A673 (cell line): ENCODE measurements at regions not wholly inside any gene's neighbourhood (a gene's known extent, or its start where the extent isn't known, plus 50 kb on each side); places are given as distances from the start of the nearest gene placed in this dataset.

Experiments used
- CTCF ChIP-seq: fragments of 300-800, 200-600 bp; sonication (generic); conservative IDR thresholded peaks from 2 replicates; pipeline ENCODE4 v1.5.1; 2017; ENCODE audit warnings: low read depth, mild to moderate bottlenecking, antibody characterized with exemption, low read length, moderate library complexity, mixed read lengths
- EZH2 ChIP-seq: fragments of 200-600 bp; sonication (generic); IDR thresholded peaks from 2 replicates; pipeline ENCODE4 v1.6.1; 2017; ENCODE audit warnings: borderline replicate concordance, low read depth, mild to moderate bottlenecking, mixed read lengths, antibody characterized with exemption, low read length; ENCODE audit not compliant: poor library complexity, severe bottlenecking

- TF ChIP-seq EZH2 (no peak), CTCF (no peak)
Observed at GRCh38 chr15:77836906-77837648, 204.4 kb upstream of the LINGO1 start.
